Endometrial microvascular endothelial cells (primary cell): ENCODE measurements at regions not wholly inside any gene's neighbourhood (a gene's known extent, or its start where the extent isn't known, plus 50 kb on each side); places are given as distances from the start of the nearest gene placed in this dataset.
"Not testable (repeated sequence)": the region's sequence is repeated elsewhere in the genome, so short reads cannot be mapped to it uniquely, and the experiment has no call there.

Experiments
- in situ Hi-C: cut with HindIII; loops from 2 replicates; pipeline ENCODE4 v1.10.0; 2017; ENCODE audit warnings: low sequenced_read_pairs, low pct_unique_long_range_greater_than_20kb; ENCODE audit errors: inconsistent ontology term

GRCh38 chr6:21796979-21797378 is 203.4 kb downstream of the SOX4 start:
- in situ Hi-C loops = not testable (repeated sequence)

DNA sequence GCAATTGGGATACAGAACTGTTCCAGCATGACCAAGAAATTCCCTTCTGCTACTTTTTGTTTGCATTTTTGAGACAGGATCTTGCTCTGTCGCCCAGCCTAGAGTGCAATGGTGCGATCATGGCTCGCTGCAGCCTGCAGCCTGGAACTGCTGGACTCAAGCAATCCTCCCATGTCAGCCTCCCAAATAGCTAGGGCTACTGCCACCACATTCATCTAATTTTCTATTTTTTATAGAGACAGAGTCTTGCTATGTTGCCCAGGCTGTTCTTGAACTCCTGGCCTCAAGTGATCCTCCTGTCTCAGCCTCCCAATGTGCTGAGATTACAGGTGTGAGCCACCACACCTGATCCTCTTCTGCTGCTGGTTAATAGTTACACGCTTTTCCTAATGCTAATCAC is 204.9 kb downstream of the SOX4 start:
- in situ Hi-C loops = no loop called here

GRCh38 chr6:21800330-21800729 is 206.8 kb downstream of the SOX4 start:
- in situ Hi-C loops = no loop called here

DNA sequence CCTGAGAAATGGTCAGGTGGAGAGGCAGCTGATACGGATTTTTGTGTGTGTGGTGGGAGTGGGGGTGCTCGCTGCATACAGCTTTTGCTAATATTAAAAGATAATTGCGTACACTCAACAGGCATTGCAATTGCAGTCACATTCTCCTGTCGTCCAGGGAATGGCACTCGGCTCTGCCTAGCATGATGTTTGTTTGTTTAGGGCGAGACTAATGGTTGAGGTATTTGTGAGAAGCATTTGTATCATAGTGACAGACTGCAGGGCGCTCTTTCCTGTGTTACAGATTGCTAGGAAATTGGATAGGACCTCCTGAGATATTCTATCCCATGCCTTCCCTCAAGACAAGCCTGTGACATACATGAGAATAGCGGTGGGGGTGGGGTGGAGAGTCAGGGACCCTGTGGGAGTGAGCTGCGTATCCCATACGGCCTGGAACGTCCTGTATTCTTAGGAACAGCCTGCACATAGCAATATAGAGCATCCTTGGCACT is 207.4 kb downstream of the SOX4 start:
- in situ Hi-C loops = no loop called here

DNA sequence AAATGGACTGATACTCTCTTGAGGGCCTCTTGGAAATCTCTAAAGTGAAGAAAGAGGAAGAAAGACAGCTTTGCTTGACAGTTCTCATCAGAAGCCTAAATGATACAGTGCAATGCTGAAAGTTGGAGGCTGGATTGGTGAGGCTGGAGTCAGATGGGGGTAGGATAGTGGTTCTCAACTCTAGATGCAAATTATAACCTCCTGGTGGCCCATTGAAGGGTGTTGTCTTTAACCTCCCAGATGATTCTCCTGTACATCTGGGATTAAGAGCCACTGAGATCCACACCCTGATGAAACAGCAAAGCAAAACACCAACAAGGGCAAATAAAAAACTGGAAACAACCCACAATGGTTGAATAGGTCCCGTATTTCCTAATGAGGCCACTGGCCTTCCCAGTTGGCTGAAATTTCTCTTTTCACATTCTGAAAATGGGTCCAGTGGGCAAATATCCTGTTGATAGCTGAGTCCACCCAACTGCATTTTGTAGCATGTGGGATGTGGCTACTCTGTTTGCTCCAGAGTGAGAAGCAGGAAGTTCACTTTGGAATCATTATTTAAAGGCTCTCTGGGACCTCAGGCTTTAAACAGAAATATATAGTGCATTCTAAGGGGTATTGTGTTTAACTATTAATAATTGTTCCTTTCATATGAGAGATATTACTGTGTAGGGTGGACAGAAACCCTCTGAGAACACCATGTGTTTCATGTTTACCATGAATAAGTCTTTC is 208.1 kb downstream of the SOX4 start:
- in situ Hi-C loops = no loop called here

GRCh38 chr6:21802175-21802822 is 208.7 kb downstream of the SOX4 start:
- in situ Hi-C loops = no loop called here

DNA sequence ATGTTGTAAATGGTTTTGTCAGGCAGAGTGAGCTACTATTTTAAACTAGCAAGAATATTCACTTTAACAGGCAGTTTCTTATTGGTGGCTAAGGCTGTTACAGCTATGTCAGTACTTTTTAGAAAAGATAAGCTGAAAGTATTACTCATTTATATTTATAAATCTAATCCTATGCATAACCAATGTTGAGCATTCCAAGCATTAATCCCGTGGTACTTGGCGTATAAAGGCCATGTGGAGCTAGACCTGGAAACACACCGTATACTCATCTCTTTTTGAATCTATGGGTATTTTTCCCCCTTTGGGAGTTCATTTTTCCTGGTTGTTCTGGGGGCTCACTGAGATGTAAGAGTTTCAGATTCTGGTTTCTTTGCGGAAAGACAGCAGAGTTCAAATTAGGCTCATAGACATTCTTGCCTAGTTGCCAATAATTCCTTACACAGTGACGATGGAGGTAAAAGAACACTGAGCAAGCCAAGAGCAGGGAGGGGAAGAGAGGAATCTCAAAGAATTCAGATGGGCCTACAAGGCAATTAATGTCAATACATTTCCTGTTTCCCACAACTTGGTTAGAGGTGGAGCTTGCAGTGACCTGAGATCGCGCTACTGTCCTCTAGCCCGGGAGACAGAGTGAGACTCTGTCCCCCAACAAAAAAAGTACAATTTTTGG is 211.5 kb downstream of the SOX4 start:
- in situ Hi-C loops = no loop called here

DNA sequence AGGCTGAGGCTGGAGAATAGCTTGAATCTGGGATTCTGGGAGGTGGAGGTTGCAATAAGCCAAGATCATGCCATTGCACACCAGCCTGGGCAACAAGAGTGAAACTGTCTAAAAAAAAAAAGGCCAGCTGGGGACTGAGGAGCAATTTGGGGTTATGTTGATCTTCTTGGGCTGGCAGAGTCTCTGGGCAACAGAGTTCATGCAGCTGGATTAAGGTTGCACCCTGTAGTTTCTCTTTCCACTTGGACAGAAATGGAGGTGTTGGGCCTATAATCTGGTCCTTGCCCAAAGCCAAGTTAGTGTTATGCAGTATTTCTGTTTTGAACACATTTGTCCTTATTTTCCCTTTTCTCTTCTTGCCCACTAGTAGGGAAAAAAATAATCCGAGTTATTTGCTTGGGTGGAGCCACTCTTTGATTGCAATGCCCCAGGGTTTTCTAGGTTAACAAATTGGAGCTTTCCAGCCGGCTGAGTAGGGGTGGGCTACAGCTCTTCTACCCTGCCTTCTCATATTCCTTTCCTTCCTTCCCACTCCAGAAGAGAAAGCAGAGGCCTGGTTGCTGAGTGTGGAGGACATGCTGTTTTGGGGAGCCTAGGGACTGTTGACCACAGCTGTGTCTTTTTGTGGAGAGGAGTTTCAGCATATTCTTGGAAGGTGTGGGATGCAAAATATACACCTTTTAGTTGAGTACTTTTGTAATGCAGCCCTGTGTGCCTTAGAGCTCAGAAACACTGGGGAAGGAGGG is 213.9 kb downstream of the SOX4 start:
- in situ Hi-C loops = no loop called here

DNA sequence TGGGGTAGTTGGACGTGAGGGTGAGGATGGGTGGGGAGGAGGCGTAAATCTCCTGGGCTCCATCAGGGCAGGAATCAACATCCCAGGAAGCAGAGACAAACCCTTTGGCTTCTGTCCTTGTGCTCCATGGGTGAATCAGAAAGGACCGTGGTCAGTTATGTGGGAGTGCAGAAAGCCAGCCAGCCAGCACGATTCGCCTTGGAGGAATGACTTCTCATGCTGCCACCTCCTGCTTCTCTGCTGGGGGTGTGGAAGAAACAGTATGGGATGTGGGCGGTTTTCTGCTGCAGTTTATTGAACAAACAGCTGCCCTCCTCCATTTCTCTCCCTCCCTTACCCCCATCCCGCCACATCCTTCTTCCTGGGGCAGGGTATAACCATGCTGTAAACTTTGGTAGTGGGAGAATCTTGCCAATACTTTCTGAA is 214.5 kb downstream of the SOX4 start:
- in situ Hi-C loops = no loop called here

GRCh38 chr6:21808551-21809242 is 215.1 kb downstream of the SOX4 start:
- in situ Hi-C loops = no loop called here

GRCh38 chr6:21811484-21811883 is 217.9 kb downstream of the SOX4 start:
- in situ Hi-C loops = no loop called here

DNA sequence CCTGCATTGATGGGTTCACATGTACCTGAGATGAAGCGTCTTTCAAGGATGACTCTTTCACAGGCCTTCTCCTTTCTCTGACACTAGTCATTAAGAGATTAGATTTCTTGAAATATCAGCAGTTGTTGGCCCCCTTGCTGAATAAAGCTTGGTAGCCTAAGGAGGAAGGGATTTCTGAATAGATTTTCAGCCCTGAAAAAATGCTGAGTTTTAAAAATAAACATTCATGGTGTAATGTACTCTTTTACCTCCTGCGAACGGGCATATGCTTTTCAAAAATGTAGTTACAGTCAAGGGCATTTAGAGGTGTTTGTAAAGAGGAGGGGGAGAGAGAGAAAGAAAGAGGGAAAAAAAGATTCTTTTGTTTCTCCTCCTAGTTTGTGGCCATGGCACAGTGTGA is 222.7 kb downstream of the SOX4 start:
- in situ Hi-C loops = no loop called here

- in situ Hi-C loops = no loop called here
Observed at GRCh38 chr6:21820442-21820841, 226.9 kb downstream of the SOX4 start.

DNA sequence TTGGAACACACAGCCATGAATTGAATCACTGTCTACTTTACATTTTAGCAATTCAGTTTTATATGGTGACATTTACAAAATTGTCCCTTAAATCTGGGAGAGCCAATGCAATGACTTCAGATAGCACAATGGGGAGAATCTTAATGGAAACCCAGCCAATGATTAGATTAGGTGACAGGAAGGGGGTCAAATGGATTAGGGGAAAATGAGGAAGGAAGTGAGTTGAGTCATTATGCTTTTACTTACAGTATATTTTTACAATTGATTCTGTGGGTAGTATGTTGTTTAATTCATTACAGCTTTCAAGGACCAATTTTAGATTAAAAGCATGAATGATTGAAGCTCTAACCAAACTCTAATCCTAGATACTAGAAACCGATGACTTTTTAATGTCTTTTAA is 229.8 kb downstream of the SOX4 start:
- in situ Hi-C loops = no loop called here

DNA sequence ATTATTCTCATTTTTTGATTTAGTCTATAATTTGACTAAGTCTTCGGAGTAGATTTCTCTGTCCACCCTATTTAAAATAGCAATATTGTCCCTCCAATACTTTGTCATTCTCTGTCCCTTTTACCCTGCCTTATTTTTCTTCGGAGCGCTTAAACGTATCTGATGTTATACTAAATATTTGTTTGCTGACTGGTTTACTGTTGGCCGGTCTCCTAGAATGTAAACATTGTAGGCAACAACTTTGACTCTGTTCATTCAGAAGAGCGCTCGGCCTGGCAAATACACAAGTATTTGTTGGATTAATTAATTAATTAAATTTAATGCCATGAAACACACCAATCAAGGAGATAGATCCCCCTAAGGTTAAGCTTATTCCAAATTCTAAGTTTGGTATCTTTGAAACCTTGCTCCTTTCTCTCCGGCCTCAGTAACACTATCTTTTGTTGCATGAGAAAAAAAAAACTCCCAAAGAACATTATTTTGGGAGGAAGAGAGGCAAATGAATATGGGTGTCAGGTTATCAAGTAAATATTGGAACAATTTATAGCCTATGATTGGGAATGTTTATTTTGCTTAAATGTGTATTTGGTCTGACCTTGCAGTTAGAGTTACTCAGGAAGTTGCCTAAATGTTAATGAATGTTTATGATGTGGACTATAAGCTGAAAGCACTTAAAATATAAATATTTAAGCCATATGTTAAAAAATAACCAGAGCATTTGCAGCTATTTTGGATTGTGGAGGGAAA is 231.1 kb downstream of the SOX4 start:
- in situ Hi-C loops = no loop called here

DNA sequence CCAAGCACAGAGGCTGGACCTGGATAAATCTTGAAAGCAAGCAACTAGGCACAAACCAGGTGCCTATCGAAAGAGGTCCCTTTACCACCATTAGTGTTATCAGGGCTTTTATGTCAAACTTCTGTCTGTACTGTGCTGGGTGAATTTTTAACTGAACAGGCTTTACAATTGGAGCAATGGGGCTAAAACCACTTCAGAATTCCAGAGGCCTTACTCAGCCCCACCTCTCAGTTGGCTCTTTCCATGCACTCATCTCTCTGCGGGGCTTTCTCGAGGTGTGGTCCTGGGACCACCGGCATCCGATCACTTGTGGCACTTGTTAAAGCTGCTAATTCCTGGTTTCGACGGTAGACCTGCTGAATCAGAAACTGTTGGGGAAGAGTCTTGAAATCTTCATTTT is 232.5 kb downstream of the SOX4 start:
- in situ Hi-C loops = no loop called here

- in situ Hi-C loops = no loop called here
Observed at GRCh38 chr6:21826904-21827303, 233.4 kb downstream of the SOX4 start.
